K562 (cell line): ENCODE measurements at regions not wholly inside any gene's neighbourhood (a gene's known extent, or its start where the extent isn't known, plus 50 kb on each side); places are given as distances from the start of the nearest gene placed in this dataset.

ENCODE experiments used
- EP300 ChIP-seq: IDR thresholded peaks from 2 replicates; pipeline ENCODE4 v1.6.1; 2012; ENCODE audit warnings: low read length, improper control_type of control experiment
- HCFC1 ChIP-seq: IDR thresholded peaks from 2 replicates; pipeline ENCODE4 v1.6.1; 2012; ENCODE audit warnings: low read depth, low read length, improper control_type of control experiment
- PATZ1 ChIP-seq: fragments of 250-450 bp; sonication (Bioruptor Pico); IDR thresholded peaks from 2 replicates; pipeline ENCODE4 v1.5.0; 2020; ENCODE audit warnings: mild to moderate bottlenecking, borderline replicate concordance
- RBFOX2 ChIP-seq: fragments of 200-400 bp; formaldehyde crosslinking; IDR thresholded peaks from 2 replicates; pipeline ENCODE4 v1.6.1; 2017; ENCODE audit warnings: low read depth, mild to moderate bottlenecking, low read length, moderate library complexity
- ZC3H11A ChIP-seq: IDR thresholded peaks from 2 replicates; pipeline ENCODE4 v1.6.1; 2012; ENCODE audit warnings: low read depth, low read length, improper control_type of control experiment

- TF ChIP-seq RBFOX2 (no peak), PATZ1 (CRISPR knock-in tag) (no peak), ZC3H11A (no peak), EP300 (no peak), HCFC1 (no peak)
Measured at GRCh38 chr10:2399482-2399881, 662.2 kb upstream of the ADARB2 start.
